ENCODE measurements at regions not wholly inside any gene's neighbourhood (a gene's known extent, or its start where the extent isn't known, plus 50 kb on each side); places are given as distances from the start of the nearest gene placed in this dataset.

DNA sequence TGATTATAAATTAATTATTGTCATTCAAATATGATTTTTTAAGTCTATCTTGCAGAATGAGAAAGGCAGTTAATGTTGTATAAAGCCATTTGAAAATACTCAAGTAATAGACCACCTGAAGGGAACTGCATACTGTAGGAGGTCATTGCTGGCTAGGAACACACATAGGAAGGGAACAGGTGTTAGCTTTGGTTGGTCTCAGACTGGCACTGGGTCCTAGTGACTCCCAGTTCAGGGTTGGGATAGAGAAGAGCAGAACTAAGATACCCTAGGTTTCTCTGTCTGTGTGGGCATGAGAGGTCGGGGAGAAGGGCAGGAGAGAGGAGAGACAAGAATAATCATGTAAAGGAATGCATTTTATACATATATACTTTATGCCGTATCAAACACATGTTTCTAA, 559.0 kb upstream of the GOLIM4 start:
- TF ChIP-seq, protein P1, sequence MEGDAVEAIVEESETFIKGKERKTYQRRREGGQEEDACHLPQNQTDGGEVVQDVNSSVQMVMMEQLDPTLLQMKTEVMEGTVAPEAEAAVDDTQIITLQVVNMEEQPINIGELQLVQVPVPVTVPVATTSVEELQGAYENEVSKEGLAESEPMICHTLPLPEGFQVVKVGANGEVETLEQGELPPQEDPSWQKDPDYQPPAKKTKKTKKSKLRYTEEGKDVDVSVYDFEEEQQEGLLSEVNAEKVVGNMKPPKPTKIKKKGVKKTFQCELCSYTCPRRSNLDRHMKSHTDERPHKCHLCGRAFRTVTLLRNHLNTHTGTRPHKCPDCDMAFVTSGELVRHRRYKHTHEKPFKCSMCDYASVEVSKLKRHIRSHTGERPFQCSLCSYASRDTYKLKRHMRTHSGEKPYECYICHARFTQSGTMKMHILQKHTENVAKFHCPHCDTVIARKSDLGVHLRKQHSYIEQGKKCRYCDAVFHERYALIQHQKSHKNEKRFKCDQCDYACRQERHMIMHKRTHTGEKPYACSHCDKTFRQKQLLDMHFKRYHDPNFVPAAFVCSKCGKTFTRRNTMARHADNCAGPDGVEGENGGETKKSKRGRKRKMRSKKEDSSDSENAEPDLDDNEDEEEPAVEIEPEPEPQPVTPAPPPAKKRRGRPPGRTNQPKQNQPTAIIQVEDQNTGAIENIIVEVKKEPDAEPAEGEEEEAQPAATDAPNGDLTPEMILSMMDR (IDR thresholded peaks at IDR 0.05) = no peak
- TF ChIP-seq POLR2A (IDR thresholded peaks at IDR 0.05) = no peak
- TF ChIP-seq POLR2AphosphoS5 (IDR thresholded peaks at IDR 0.05) = no peak

All from upper lobe of left lung (tissue), 4 donors.